A549 (cell line): ENCODE measurements at regions not wholly inside any gene's neighbourhood (a gene's known extent, or its start where the extent isn't known, plus 50 kb on each side); places are given as distances from the start of the nearest gene placed in this dataset.

Experiments used
- BCL3 ChIP-seq: fragments of >200 bp; sonication (Bioruptor Twin); formaldehyde crosslinking; IDR thresholded peaks from 3 replicates; pipeline ENCODE4 v1.6.1; 2016
- CEBPB ChIP-seq, 2 experiments: fragments of >200 bp in 1 of 2; sonication (Bioruptor Twin) in 1 of 2; formaldehyde crosslinking in 1 of 2; IDR thresholded peaks; 2 replicates each; pipeline ENCODE4 v1.6.1; 2012 to 2016
- CHD2 ChIP-seq: fragments of 150-350 bp; IDR thresholded peaks from 2 replicates; pipeline ENCODE4 v1.6.1; 2014; ENCODE audit warnings: low read length; ENCODE audit not compliant: partially characterized antibody
- CTCF ChIP-seq: fragments of >200 bp; sonication (Bioruptor Twin); formaldehyde crosslinking; IDR thresholded peaks from 3 replicates; pipeline ENCODE4 v1.5.1; 2016
- HOXA7 ChIP-seq: fragments of 250-450 bp; sonication (Bioruptor Pico); IDR thresholded peaks from 2 replicates; pipeline ENCODE4 v1.5.0; 2020; ENCODE audit warnings: mild to moderate bottlenecking, moderate library complexity
- MAX ChIP-seq: IDR thresholded peaks from 2 replicates; pipeline ENCODE4 v1.6.1; 2012
- NFE2L2 ChIP-seq: fragments of 150-350 bp; conservative IDR thresholded peaks from 2 replicates; pipeline ENCODE4 v1.6.1; 2014; ENCODE audit warnings: low read length
- POLR2A ChIP-seq: IDR thresholded peaks from 2 replicates; pipeline ENCODE4 v1.6.1; 2012; ENCODE audit warnings: mild to moderate bottlenecking, low read length
- RNF2 ChIP-seq: fragments of 200-600 bp; sonication (generic); IDR thresholded peaks from 2 replicates; pipeline ENCODE4 v1.6.1; 2016; ENCODE audit warnings: low read depth, mild to moderate bottlenecking, antibody characterized with exemption, moderate library complexity, borderline replicate concordance
- SMC3 ChIP-seq: fragments of >200 bp; sonication (Bioruptor Twin); formaldehyde crosslinking; IDR thresholded peaks from 3 replicates; pipeline ENCODE4 v1.6.1; 2018; ENCODE audit warnings: inconsistent platforms
- TP53 ChIP-seq: fragments of 250-450 bp; sonication (Bioruptor Pico); IDR thresholded peaks from 2 replicates; pipeline ENCODE4 v1.5.0; 2021; ENCODE audit warnings: mild to moderate bottlenecking, moderate library complexity
- USF2 ChIP-seq: fragments of 450-650 bp; IDR thresholded peaks from 2 replicates; pipeline ENCODE4 v1.6.1; 2014; ENCODE audit warnings: antibody characterized with exemption

- TF ChIP-seq USF2 (no peak), NFE2L2 (no peak), HOXA7 (no peak), CTCF (no peak), RNF2 (no peak), POLR2A (no peak), MAX (no peak), CHD2 (no peak), TP53 (CRISPR knock-in tag) (no peak), CEBPB (IDR thresholded peaks at IDR 0.05) (no peak), BCL3 (no peak), SMC3 (no peak)
Observed at GRCh38 chr13:73542446-73542845, 483.6 kb downstream of the KLF5 start.
